HG03025 (cell line): ENCODE measurements at regions not wholly inside any gene's neighbourhood (a gene's known extent, or its start where the extent isn't known, plus 50 kb on each side); places are given as distances from the start of the nearest gene placed in this dataset.
A peak's percentile ranks its signal among the peaks of the same experiment; 100 is the strongest.

Experiments used
- ATAC-seq: cut with Tn5 transposase; IDR thresholded peaks from one replicate; pipeline ENCODE4 v1.9.1; 2021; ENCODE audit warnings: mild to moderate bottlenecking, moderate library complexity; ENCODE audit not compliant: unreplicated experiment, low FRiP score

- ATAC-seq = no peak
Measured at GRCh38 chr2:9107168-9108025, 99.2 kb upstream of the ASAP2 start.

- ATAC-seq = no peak
Measured at GRCh38 chr2:9106338-9107167, 100.1 kb upstream of the ASAP2 start.

- ATAC-seq = no peak
Measured at GRCh38 chr2:9105601-9106337, 100.8 kb upstream of the ASAP2 start.

GRCh38 chr2:9103663-9104277, 100.3 kb upstream of the MBOAT2 start:
- ATAC-seq = no peak

GRCh38 chr2:9102861-9103662, 99.6 kb upstream of the MBOAT2 start:
- ATAC-seq = no peak

GRCh38 chr2:9101763-9102425, 98.4 kb upstream of the MBOAT2 start:
- no peak for ATAC-seq

- no peak for ATAC-seq
Measured at GRCh38 chr2:9100080-9100876, 96.8 kb upstream of the MBOAT2 start.

- ATAC-seq = peak; percentile 63
Measured at GRCh38 chr2:9099341-9099751, 95.9 kb upstream of the MBOAT2 start.

GRCh38 chr2:9097892-9098291, 94.4 kb upstream of the MBOAT2 start:
- no peak for ATAC-seq

- ATAC-seq = no peak
Measured at GRCh38 chr2:9097239-9097638, 93.8 kb upstream of the MBOAT2 start.

GRCh38 chr2:9096761-9097160, 93.3 kb upstream of the MBOAT2 start:
- ATAC-seq = no peak

GRCh38 chr2:9095690-9096089, 92.2 kb upstream of the MBOAT2 start:
- ATAC-seq = no peak

- ATAC-seq = no peak
Measured at GRCh38 chr2:9095226-9095625, 91.7 kb upstream of the MBOAT2 start.

GRCh38 chr2:9094117-9094516, 90.6 kb upstream of the MBOAT2 start:
- no peak for ATAC-seq

GRCh38 chr2:9093324-9093723, 89.8 kb upstream of the MBOAT2 start:
- ATAC-seq = no peak

GRCh38 chr2:9092383-9093282, 89.1 kb upstream of the MBOAT2 start:
- ATAC-seq = peak; percentile 68

- ATAC-seq = no peak
Measured at GRCh38 chr2:9091811-9092210, 88.3 kb upstream of the MBOAT2 start.
